ENCODE measurements at regions not wholly inside any gene's neighbourhood (a gene's known extent, or its start where the extent isn't known, plus 50 kb on each side); places are given as distances from the start of the nearest gene placed in this dataset.

DNA sequence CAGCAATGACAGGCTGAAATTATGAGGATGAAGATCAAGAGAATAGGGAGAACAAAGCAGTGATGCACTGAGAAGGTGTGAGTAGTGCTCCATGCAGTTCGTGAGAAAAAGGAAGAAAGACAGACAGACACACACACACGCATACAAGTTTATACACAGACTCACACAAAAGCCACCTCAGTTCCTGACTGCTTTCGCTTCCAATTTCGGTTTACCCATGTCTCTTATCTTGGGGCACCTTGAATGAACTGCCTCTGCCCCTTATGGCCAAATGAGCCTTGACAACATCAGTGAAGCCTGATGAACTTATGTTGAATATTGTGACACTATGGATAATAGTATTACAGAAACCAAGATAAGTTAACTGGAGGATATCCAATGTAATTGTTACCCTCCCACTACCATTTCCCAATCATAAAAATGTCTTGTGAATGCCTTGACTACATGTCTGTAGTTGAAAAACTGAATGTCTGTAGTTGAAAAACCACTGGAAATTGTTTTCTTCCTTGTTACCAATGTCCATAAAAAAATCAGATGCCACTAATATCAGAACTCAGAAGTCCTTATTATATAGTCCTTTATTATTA lies 380.4 kb upstream of the DDHD1 start:
- H3K27ac ChIP-seq = no peak overlapping the region
- H3K9me3 ChIP-seq = no peaks in the 10 kb centered on the region
- WGBS, 2 donors = 68 to 69% methylated on average over 4 of the region's 4 CpGs
- H3K4me3 ChIP-seq = no peak overlapping the region
- no peaks in the 10 kb centered on the region for H3K27me3 ChIP-seq
- H3K4me1 ChIP-seq = peaks cover 0 to 18% (median 15%) of the 10 kb centered on the region in 4 donors
- no peak for TF ChIP-seq POLR2AphosphoS5 (IDR thresholded peaks at IDR 0.05)
- no peak for TF ChIP-seq EP300 (IDR thresholded peaks at IDR 0.05)
- TF ChIP-seq POLR2A (IDR thresholded peaks at IDR 0.05) = no peak
- H3K36me3 ChIP-seq = no peaks in the 10 kb centered on the region
- intact Hi-C loops (cut with DNase I) = loop anchor here (10.0 kb wide), 1 partner anchor 229 kb away; no protein-coding TSS in a partner anchor
- DNase-seq = no peak

DNA sequence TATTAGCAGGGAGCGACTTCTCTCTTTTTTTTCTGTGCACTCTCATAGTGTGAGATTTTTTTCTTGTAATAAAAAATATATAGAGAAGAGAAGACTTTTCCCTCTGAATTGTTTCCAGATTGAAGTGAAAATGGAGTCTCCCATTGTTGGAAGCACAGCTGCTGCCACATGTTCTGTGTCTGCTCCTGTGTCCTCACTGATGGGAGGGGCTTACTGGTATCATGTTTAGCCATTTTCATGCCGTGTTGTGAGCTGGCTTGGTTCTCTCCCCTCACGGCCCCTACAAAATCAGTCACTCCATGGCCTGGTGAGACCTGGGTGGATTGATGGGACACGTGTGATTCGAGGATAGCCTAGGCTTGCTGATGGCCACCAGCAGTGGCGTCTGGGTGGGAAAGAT lies 379.7 kb upstream of the DDHD1 start:
- Histone ChIP-seq H3K27me3 (no peaks in the 10 kb centered on the region), H3K4me3 (no peak overlapping the region), H3K36me3 (no peaks in the 10 kb centered on the region), H3K9me3 (no peaks in the 10 kb centered on the region), H3K4me1 (peaks cover 0 to 12% (median 9%) of the 10 kb centered on the region in 4 donors), H3K27ac (no peak overlapping the region)
- no peak for TF ChIP-seq EP300 (IDR thresholded peaks at IDR 0.05)
- TF ChIP-seq POLR2A (IDR thresholded peaks at IDR 0.05) = no peak
- TF ChIP-seq POLR2AphosphoS5 (IDR thresholded peaks at IDR 0.05) = no peak
- TF ChIP-seq, protein P1, sequence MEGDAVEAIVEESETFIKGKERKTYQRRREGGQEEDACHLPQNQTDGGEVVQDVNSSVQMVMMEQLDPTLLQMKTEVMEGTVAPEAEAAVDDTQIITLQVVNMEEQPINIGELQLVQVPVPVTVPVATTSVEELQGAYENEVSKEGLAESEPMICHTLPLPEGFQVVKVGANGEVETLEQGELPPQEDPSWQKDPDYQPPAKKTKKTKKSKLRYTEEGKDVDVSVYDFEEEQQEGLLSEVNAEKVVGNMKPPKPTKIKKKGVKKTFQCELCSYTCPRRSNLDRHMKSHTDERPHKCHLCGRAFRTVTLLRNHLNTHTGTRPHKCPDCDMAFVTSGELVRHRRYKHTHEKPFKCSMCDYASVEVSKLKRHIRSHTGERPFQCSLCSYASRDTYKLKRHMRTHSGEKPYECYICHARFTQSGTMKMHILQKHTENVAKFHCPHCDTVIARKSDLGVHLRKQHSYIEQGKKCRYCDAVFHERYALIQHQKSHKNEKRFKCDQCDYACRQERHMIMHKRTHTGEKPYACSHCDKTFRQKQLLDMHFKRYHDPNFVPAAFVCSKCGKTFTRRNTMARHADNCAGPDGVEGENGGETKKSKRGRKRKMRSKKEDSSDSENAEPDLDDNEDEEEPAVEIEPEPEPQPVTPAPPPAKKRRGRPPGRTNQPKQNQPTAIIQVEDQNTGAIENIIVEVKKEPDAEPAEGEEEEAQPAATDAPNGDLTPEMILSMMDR (IDR thresholded peaks at IDR 0.05) = no peak
- intact Hi-C loops (cut with DNase I) = loop anchor here (10.0 kb wide), 1 partner anchor 228 kb away; no protein-coding TSS in a partner anchor
- WGBS, 2 donors = 78 to 79% methylated on average over 6 of the region's 6 CpGs
- no peak for DNase-seq

DNA sequence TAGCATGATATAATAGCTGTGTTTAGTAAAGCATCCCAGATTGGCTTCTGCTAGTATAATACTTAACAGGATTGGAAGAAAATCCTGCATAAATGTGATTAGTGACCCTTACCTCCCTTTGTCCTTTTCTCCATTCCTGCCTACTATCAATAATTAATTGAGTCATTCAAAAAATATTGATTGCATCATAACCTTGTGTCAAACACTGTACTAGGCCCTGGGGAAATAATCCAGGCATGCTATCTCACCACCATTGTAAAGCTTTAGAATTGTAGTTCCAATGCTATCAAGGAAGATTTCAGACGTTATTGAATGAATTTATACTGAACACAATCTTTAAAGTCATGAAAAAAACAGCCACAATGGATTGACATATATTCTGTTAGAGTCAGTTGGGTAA lies 378.6 kb upstream of the DDHD1 start:
- no peaks in the 10 kb centered on the region for H3K9me3 ChIP-seq
- no peak overlapping the region for H3K27ac ChIP-seq
- TF ChIP-seq, protein P1 (IDR thresholded peaks at IDR 0.05) = no peak
- TF ChIP-seq POLR2AphosphoS5 (IDR thresholded peaks at IDR 0.05) (no peak), EP300 (IDR thresholded peaks at IDR 0.05) (no peak), POLR2A (IDR thresholded peaks at IDR 0.05) (no peak)
- intact Hi-C loops (cut with DNase I) = loop anchor here (10.0 kb wide), 1 partner anchor 227 kb away; no protein-coding TSS in a partner anchor
- H3K4me3 ChIP-seq = no peak overlapping the region
- peaks cover 0 to under 1% (median 0%) of the 10 kb centered on the region in 4 donors for H3K4me1 ChIP-seq
- no peaks in the 10 kb centered on the region for H3K36me3 ChIP-seq
- DNase-seq = no peak
- 69 to 76% methylated on average over 1 of the region's 1 CpG for WGBS, 2 donors
- no peaks in the 10 kb centered on the region for H3K27me3 ChIP-seq

DNA sequence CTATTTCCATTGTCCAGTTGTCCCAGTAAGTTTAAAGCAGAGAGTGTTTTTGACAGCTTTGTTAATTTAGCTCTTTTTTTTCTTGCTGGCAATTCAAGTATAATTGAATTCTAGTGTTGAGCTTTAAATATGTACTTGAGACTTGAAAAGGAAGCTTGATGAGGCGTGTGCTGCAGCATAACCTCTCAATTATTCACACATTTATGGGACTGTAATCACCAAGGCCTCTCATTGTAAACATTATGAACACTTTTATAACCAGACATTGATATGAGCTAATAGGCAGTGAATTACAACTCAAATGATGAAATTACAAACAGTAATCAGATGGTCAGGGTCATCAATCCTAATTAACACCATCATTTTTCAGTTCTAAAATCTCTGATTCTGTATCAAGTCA lies 378.0 kb upstream of the DDHD1 start:
- no peaks in the 10 kb centered on the region for H3K27me3 ChIP-seq
- H3K4me1 ChIP-seq = no peaks in the 10 kb centered on the region
- H3K27ac ChIP-seq = no peak overlapping the region
- 18 to 56% methylated on average over 1 of the region's 1 CpG for WGBS, 2 donors
- H3K4me3 ChIP-seq = no peak overlapping the region
- DNase-seq = no peak
- no peak for TF ChIP-seq POLR2AphosphoS5 (IDR thresholded peaks at IDR 0.05)
- TF ChIP-seq, protein P1 (IDR thresholded peaks at IDR 0.05) = no peak
- TF ChIP-seq EP300 (IDR thresholded peaks at IDR 0.05) = no peak
- no peak for TF ChIP-seq POLR2A (IDR thresholded peaks at IDR 0.05)
- no peaks in the 10 kb centered on the region for H3K36me3 ChIP-seq
- intact Hi-C loops (cut with DNase I) = loop anchor here (10.0 kb wide), 1 partner anchor 226 kb away; no protein-coding TSS in a partner anchor
- no peaks in the 10 kb centered on the region for H3K9me3 ChIP-seq

DNA sequence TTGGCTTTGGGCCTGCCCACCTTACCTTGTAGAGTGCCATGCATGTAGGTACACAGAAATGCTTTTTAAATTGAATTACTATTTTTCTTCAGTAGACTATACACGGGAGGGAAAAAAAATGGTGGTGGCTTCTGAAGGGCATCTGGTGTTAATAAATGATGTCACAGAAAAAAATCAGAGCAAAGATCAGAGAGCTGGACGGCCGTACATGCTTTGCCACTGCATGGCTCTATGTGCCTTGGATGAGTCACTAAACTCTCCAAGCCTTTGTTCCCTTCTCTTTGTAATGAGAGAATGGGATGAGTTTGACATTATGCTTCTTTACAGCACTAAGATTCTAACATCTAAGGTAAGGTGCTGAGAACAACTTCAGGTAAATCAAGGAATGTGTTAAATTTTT lies 376.4 kb upstream of the DDHD1 start:
- Histone ChIP-seq H3K4me3 (no peak overlapping the region), H3K27ac (no peak overlapping the region), H3K9me3 (no peaks in the 10 kb centered on the region), H3K27me3 (no peaks in the 10 kb centered on the region), H3K36me3 (no peaks in the 10 kb centered on the region), H3K4me1 (no peaks in the 10 kb centered on the region)
- TF ChIP-seq, protein P1 (IDR thresholded peaks at IDR 0.05) = no peak
- TF ChIP-seq EP300 (IDR thresholded peaks at IDR 0.05) (no peak), POLR2A (IDR thresholded peaks at IDR 0.05) (no peak), POLR2AphosphoS5 (IDR thresholded peaks at IDR 0.05) (no peak)
- intact Hi-C loops (cut with DNase I) = no loop called here
- 80 to 94% methylated on average over 3 of the region's 3 CpGs for WGBS, 2 donors
- no peak for DNase-seq
